IgD-negative memory B cell (primary cell): ENCODE measurements at regions not wholly inside any gene's neighbourhood (a gene's known extent, or its start where the extent isn't known, plus 50 kb on each side); places are given as distances from the start of the nearest gene placed in this dataset.

ENCODE experiments used
- H3K27ac Mint-ChIP-seq, 3 donors: one replicate each; pipeline ENCODE4 v1.8.0; 2020 to 2022; ENCODE audit warnings: mild to moderate bottlenecking in 3 of 3, mixed read lengths in 3 of 3, moderate library complexity in 1 of 3
- H3K27me3 Mint-ChIP-seq: one replicate; pipeline ENCODE4 v1.8.0; 2021; ENCODE audit warnings: mixed read lengths
- H3K36me3 Mint-ChIP-seq: one replicate; pipeline ENCODE4 v1.8.0; 2020; ENCODE audit warnings: mild to moderate bottlenecking, mixed read lengths
- H3K4me1 Mint-ChIP-seq, 3 donors: one replicate each; pipeline ENCODE4 v1.8.0; 2020 to 2022; ENCODE audit warnings: mixed read lengths in 3 of 3, mild to moderate bottlenecking in 1 of 3
- H3K4me3 Mint-ChIP-seq, 4 donors: one replicate each; pipeline ENCODE4 v1.8.0; 2020 to 2022; ENCODE audit warnings: mild to moderate bottlenecking in 4 of 4, mixed read lengths in 4 of 4, moderate library complexity in 3 of 4
- H3K9me3 Mint-ChIP-seq, 3 donors: one replicate each; pipeline ENCODE4 v1.8.0; 2020 to 2021; ENCODE audit warnings: mixed read lengths in 3 of 3, mild to moderate bottlenecking in 1 of 3

DNA sequence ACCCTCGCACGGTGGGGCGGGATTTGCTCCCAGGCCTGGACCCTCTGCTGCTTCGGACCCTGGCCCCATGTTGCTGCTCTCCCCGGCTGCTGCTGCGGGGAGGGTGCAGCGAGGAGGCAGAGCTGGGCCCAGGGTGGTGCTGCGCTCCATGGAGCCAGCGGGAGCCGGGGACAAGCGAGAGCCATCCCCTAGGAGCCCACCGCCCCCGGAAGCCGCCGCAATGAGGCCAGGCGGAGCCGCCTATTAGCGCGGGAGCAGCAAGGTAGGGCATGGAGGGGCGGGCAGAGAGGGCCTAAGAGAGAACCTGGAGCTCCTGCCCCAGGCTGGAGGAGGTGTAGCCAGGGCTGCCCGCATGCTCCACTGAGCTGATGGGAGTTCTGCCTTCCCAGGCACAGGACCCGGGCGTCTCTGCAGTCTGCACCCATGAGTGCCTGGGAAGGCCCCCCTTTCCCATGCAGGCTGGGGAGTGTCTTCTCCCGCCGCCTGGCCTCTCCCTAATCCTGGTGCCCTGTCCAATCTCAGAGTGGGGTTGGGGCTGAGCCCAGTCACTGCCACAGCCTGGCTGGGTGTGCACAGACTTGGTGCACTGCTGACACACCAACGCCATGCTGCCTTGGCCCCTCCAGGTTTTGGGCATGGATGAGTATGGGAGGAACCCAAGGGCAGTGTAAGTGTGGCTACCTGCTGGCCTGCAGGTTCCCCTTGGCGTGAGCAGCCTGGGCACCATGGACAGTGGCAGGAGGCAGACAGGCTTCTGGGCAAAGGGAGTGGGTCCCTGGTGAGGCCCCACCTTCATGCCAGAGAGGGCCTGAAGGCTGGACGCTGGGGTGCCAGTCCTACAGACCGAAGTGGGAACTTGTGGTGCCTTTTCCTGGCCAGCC lies 360.6 kb upstream of the MAP3K7 start:
- H3K4me1 Mint-ChIP-seq, result no peaks in the 10 kb centered on the region
- no peaks in the 10 kb centered on the region for H3K9me3 Mint-ChIP-seq
- no peaks in the 10 kb centered on the region for H3K36me3 Mint-ChIP-seq
- no peak overlapping the region for H3K27ac Mint-ChIP-seq
- H3K27me3 Mint-ChIP-seq, result no peaks in the 10 kb centered on the region
- H3K4me3 Mint-ChIP-seq, result no peak overlapping the region

DNA sequence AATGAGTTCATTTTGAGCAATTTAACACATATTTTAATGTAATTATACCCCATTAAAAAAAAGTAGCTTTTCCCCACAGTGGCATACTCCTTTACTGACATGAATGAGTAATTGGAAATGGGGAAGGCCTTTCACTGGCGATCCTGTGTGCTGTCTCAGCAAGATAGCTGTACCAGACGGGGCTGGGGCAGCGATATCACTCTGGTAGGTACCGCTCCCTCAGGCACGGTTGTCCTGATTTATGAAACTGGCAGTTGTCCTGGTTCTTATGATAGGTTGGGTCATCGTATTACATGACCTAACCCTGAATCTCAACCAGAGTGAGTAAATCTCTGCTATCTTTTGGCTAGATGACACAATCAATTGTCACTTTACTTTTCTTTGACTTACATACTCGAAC lies 355.0 kb upstream of the MAP3K7 start:
- no peak overlapping the region for H3K27ac Mint-ChIP-seq
- peaks cover 0 to 7% (median 5%) of the 10 kb centered on the region in 3 donors for H3K4me1 Mint-ChIP-seq
- no peaks in the 10 kb centered on the region for H3K36me3 Mint-ChIP-seq
- H3K27me3 Mint-ChIP-seq, result peaks cover 3% of the 10 kb centered on the region
- no peak overlapping the region for H3K4me3 Mint-ChIP-seq
- no peaks in the 10 kb centered on the region for H3K9me3 Mint-ChIP-seq

DNA sequence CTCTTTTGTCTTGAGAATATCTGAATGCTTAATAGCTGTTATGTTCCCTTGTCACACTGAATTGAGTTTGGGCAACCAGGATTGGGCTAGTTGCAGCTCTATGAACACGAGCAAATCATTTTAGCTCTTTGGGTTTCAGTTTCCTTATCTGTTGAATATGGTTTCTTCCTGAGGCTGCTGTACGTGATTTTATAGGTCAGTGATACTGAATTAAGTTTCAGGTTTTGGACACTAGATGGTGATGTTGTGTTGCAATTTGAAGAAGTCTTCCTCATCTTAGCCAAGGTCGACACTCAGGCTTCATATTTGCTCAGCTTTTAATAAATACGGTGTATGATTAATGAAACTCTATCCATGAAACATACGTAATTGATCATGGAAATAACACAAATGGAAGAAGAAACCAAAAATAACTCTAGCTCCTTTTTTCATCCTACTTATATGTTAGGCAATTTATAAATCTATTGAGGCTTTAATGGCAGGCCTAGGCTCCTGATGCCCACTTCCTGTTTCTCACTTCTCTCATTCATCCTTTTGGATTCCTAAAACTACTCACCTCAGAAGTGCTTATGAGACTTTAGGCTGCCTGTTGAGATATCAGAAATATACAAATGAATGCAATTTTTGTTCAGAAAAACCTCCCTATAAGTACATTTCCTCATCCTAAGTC lies 354.1 kb upstream of the MAP3K7 start:
- peaks cover 0 to 7% (median 5%) of the 10 kb centered on the region in 3 donors for H3K4me1 Mint-ChIP-seq
- peak overlapping the region in 3 of 4 donors; percentile 0 to 23 (median 22) for H3K4me3 Mint-ChIP-seq
- no peaks in the 10 kb centered on the region for H3K36me3 Mint-ChIP-seq
- H3K27me3 Mint-ChIP-seq, result peaks cover 6% of the 10 kb centered on the region
- no peaks in the 10 kb centered on the region for H3K9me3 Mint-ChIP-seq
- H3K27ac Mint-ChIP-seq, result peak overlapping the region in 1 of 3 donors; percentile 18

DNA sequence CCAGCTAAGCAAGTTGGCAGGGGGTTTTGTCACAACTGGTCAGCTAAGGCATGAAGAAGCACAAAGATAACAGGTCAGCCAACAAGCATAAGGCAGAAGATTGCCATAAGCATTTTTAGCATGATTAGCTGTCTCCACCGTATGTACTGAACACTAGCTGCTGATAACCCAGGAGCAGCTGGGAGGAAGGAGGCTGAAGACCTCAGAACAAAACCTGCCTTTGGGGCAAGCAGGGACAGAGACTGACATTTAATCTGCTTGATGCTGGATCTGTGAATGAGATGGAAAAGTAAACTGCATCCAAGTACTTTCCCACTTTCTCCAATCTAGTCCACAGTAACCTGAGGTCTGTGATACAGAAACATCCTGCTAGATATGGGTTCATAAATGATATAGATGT lies 353.0 kb upstream of the MAP3K7 start:
- no peak overlapping the region for H3K4me3 Mint-ChIP-seq
- peaks cover 0 to 7% (median 5%) of the 10 kb centered on the region in 3 donors for H3K4me1 Mint-ChIP-seq
- peak overlapping the region in 1 of 3 donors; percentile 28 for H3K27ac Mint-ChIP-seq
- no peaks in the 10 kb centered on the region for H3K36me3 Mint-ChIP-seq
- H3K27me3 Mint-ChIP-seq, result peaks cover 7% of the 10 kb centered on the region
- H3K9me3 Mint-ChIP-seq, result no peaks in the 10 kb centered on the region

DNA sequence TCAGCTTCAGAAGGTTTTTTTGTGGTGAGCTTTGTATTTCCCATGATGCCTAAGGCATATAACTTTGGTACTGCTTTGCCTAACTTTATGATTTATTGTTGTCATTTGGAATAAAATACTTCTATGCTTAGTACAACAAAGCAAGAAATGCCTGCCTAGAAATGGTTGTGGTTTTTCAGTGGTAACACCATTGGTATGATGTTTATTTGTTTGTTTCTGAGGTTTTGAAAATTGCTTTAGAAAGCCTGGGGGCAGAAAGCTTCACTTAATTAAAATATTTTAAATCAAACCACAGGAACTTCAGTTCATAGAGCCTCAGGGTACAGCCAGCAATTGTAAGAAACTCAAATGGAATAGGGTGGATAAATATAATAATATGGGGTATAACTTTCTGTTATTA lies 351.2 kb upstream of the MAP3K7 start:
- H3K9me3 Mint-ChIP-seq, result no peaks in the 10 kb centered on the region
- H3K4me1 Mint-ChIP-seq, result peaks cover 0 to 9% (median 5%) of the 10 kb centered on the region in 3 donors
- no peak overlapping the region for H3K27ac Mint-ChIP-seq
- H3K4me3 Mint-ChIP-seq, result no peak overlapping the region
- H3K27me3 Mint-ChIP-seq, result peaks cover 7% of the 10 kb centered on the region
- no peaks in the 10 kb centered on the region for H3K36me3 Mint-ChIP-seq

DNA sequence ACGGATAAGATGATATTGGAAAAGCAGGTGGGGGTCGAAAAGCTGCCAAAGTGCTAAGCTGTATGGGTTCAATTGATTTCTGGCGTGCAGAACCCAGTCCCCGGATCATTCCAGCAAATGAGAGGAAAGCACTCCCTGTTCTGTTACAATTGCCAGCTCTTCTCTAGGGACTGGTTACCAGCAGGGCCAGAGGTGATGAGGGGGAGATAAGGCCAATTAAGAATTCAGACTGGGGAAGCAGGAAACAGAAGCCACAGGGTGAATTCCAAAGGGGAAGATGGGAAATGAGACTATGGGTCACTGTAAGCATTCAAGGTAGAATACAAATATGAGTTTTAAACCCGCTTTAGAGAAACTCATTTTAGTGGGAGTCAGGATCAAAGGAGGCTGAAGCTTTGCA lies 349.4 kb upstream of the MAP3K7 start:
- H3K36me3 Mint-ChIP-seq, result peaks cover 1% of the 10 kb centered on the region
- H3K9me3 Mint-ChIP-seq, result no peaks in the 10 kb centered on the region
- H3K4me1 Mint-ChIP-seq, result peaks cover 0 to 9% (median 5%) of the 10 kb centered on the region in 3 donors
- H3K27me3 Mint-ChIP-seq, result peaks cover 7% of the 10 kb centered on the region
- no peak overlapping the region for H3K27ac Mint-ChIP-seq
- H3K4me3 Mint-ChIP-seq, result no peak overlapping the region

DNA sequence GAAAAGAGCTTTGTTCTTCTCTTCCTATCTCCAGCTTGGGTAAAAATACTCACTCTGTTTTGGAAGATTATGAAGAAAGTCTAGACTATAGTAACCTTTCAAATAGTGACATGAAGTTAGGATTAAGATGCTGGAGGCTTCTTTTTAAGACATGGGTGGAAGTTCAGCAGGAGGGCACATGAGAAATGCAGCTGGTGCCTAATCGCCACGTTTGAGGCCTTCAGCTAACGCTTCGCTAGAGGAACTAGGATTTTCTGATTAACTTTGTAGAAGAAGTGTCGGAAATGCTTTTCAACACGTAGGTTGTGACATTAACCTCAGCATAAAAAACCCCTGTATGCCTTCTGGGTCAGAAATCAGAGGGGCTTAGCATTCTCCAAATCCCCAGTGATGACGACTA lies 348.1 kb upstream of the MAP3K7 start:
- no peak overlapping the region for H3K27ac Mint-ChIP-seq

DNA sequence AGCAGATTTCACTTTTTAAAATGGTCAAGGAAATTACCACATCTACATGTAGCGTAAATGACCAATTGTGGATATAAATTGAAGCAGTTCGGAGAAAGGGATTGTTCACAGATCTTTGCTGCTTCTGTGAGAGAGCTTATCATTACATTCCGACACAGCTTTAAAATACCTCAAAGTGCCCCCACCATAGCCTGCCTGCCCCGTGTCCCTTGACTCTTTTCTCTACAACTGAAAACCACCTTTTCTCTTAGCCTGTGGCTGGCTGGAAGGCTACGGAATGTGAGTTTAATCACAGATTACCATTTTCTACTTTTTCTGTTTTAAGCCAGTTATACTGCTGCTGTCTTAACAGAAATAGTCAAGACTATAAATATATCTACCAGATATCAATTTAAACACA lies 347.2 kb upstream of the MAP3K7 start:
- Mint-ChIP-seq H3K4me1 (peaks cover 0 to 3% (median 0%) of the 10 kb centered on the region in 3 donors), H3K36me3 (peaks cover 1% of the 10 kb centered on the region), H3K27me3 (peaks cover 9% of the 10 kb centered on the region), H3K4me3 (no peak overlapping the region), H3K9me3 (no peaks in the 10 kb centered on the region), H3K27ac (no peak overlapping the region)

More for the DNA sequence above, 348.1 kb upstream of the MAP3K7 start:
- Mint-ChIP-seq H3K9me3 (no peaks in the 10 kb centered on the region), H3K36me3 (peaks cover 1% of the 10 kb centered on the region), H3K4me1 (peaks cover 0 to 3% (median 0%) of the 10 kb centered on the region in 3 donors), H3K27me3 (peaks cover 10% of the 10 kb centered on the region), H3K4me3 (no peak overlapping the region)

DNA sequence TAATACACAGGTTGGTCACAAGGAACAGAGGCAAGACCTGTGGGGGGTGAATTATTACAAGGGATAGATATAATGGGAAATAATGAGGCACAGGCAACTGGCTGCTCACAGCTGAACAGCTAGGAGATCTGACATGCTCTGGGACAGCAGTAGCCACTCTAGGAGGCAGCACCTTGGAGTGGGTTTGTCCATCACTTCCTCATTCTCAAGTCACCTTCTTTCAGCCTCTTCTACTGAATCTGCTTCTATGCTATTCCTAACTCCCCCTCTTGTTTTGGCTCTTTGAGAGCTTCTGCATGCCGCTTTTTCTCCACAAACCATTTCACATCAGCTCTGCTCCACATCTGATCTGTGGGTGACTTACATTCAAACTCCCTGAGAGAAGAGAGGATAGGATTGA lies 345.5 kb upstream of the MAP3K7 start:
- peaks cover 9% of the 10 kb centered on the region for H3K27me3 Mint-ChIP-seq
- H3K27ac Mint-ChIP-seq, result no peak overlapping the region
- H3K9me3 Mint-ChIP-seq, result no peaks in the 10 kb centered on the region
- no peak overlapping the region for H3K4me3 Mint-ChIP-seq
- peaks cover 0 to 2% (median 0%) of the 10 kb centered on the region in 3 donors for H3K4me1 Mint-ChIP-seq
- peaks cover 1% of the 10 kb centered on the region for H3K36me3 Mint-ChIP-seq

DNA sequence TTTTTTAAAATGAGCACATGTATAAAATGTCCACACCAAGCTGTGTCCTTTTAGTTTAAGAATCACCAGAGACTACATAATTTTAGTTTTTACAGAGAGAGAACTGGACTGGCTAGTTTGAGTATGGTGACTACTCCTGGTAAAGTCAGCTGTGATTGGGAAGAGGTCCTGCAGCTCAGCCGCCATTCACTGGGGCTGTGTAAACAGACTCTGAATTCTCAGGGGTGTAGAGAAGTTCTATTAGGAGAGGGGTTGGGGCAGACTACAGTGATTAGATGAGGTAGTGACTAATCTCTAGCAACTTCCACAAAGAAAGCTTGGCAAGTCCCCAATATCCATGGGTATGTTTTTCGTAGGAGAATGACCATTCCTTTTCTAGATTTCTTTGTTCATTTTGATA lies 341.2 kb upstream of the MAP3K7 start:
- no peak overlapping the region for H3K4me3 Mint-ChIP-seq
- peaks cover 8% of the 10 kb centered on the region for H3K27me3 Mint-ChIP-seq
- H3K36me3 Mint-ChIP-seq, result peaks cover 1% of the 10 kb centered on the region
- no peak overlapping the region for H3K27ac Mint-ChIP-seq
- H3K4me1 Mint-ChIP-seq, result no peaks in the 10 kb centered on the region
- H3K9me3 Mint-ChIP-seq, result no peaks in the 10 kb centered on the region

DNA sequence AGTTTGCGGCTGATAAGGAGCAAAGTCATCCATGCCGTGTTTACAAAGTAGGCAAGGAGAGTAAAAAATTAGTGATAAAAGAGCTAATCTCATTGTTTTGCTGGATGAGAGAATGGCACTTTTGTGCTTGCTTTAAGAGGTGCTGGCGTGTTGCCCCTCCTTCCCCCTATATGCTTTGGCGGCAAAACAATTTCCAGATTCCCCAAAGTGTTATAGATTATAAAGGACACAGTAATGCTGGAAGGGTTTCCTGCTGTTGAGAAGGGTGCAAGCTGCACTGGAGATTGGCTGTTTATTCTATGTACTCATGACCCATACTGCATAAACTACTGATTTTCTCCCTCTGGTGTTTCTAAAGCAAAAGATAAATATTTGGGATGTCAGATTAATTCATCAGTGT lies 338.9 kb upstream of the MAP3K7 start:
- H3K4me1 Mint-ChIP-seq, result no peaks in the 10 kb centered on the region
- no peaks in the 10 kb centered on the region for H3K9me3 Mint-ChIP-seq
- peaks cover 5% of the 10 kb centered on the region for H3K27me3 Mint-ChIP-seq
- H3K27ac Mint-ChIP-seq, result no peak overlapping the region
- H3K36me3 Mint-ChIP-seq, result no peaks in the 10 kb centered on the region
- no peak overlapping the region for H3K4me3 Mint-ChIP-seq

DNA sequence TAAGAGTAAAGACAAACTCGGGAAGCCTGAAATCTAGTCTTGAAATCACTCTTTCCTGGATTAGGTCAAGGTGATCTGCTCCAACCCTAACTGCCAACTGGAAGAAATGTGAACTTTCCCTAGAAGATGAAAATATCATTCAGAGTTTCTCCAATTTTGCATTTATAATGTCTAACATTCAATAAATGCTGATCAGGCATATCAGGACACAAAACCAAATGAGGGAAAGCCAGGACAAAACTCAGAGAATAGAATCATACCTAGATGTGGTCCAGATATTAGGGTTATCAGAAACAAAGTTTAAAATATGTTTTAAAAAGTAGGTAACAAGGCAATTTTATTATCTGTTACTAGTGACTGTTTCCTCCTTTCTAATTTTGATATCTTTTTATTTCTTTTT lies 335.5 kb upstream of the MAP3K7 start:
- Mint-ChIP-seq H3K4me3 (no peak overlapping the region), H3K27me3 (peaks cover 3% of the 10 kb centered on the region), H3K36me3 (no peaks in the 10 kb centered on the region), H3K9me3 (no peaks in the 10 kb centered on the region), H3K27ac (no peak overlapping the region), H3K4me1 (no peaks in the 10 kb centered on the region)

DNA sequence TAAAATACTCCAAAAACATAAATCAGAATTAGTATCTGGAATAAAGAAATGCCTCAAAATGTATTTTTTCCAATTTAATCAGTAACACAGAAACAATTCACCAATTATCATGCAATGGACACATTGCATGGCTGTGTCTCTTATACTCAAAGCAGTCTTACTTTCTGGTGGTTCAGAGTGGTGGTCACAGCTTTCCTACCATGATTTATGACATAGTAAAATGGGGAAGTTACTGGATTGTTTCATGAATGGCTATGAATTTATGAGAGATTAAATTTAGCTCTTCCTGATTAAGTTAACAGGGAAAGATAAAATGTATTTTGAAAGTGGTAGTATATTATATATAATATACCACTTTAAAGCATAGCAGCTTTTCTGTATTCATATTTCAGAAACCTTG lies 331.5 kb upstream of the MAP3K7 start:
- H3K36me3 Mint-ChIP-seq, result peaks cover 2% of the 10 kb centered on the region
- H3K9me3 Mint-ChIP-seq, result peaks cover 4 to 9% (median 7%) of the 10 kb centered on the region in 3 donors

DNA sequence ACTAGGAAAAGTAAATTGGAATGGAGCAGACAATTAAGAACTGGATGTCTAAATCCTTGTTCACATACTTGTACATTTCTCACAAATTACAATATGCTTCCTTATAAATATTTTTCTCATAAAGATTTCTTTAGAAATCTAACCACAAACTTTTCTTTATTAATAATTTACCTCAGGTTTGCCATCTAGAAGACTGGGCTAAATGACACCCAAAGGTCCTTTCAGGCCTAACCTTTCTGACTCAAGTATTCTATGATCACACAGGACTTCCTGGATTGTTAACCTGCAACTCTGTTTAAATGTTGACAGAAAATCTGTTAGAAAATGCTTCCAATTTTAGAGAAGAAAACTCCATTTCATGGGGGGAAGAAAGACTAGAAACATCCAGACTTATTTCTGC lies 330.5 kb upstream of the MAP3K7 start:
- Mint-ChIP-seq H3K36me3 (peaks cover 2% of the 10 kb centered on the region), H3K9me3 (peaks cover 4 to 9% (median 7%) of the 10 kb centered on the region in 3 donors), H3K4me1 (no peaks in the 10 kb centered on the region), H3K4me3 (no peak overlapping the region), H3K27ac (no peak overlapping the region), H3K27me3 (peaks cover 3% of the 10 kb centered on the region)

More for the DNA sequence above, 331.5 kb upstream of the MAP3K7 start:
- H3K4me3 Mint-ChIP-seq, result no peak overlapping the region
- H3K27me3 Mint-ChIP-seq, result peaks cover 3% of the 10 kb centered on the region
- no peaks in the 10 kb centered on the region for H3K4me1 Mint-ChIP-seq
- H3K27ac Mint-ChIP-seq, result no peak overlapping the region

DNA sequence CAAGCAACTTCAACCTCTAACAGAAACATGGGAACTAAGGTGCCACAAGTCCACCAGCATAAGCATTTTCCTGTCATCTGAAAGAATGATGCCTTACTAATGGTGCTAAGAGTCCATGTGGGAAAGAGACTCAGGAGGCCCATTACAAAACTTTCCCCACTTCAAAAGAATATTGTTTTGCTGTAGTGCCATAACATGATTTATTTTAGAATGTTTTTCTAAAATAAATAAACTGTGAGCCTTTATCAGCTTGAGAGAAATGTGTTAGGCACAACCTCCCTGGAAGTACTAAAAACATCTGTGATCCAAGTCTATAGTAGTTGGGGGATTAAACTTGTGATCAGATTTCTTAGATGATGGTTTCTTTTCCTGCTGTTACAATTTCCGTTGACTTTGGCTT lies 330.1 kb upstream of the MAP3K7 start:
- Mint-ChIP-seq H3K27me3 (peaks cover 3% of the 10 kb centered on the region), H3K36me3 (peaks cover 2% of the 10 kb centered on the region), H3K9me3 (peaks cover 4 to 9% (median 7%) of the 10 kb centered on the region in 3 donors), H3K27ac (no peak overlapping the region), H3K4me1 (no peaks in the 10 kb centered on the region), H3K4me3 (no peak overlapping the region)
